HG02798 (cell line): ENCODE measurements at regions not wholly inside any gene's neighbourhood (a gene's known extent, or its start where the extent isn't known, plus 50 kb on each side); places are given as distances from the start of the nearest gene placed in this dataset.

ENCODE experiments used
- ATAC-seq: cut with Tn5 transposase; IDR thresholded peaks from one replicate; pipeline ENCODE4 v1.9.1; 2021; ENCODE audit warnings: mild to moderate bottlenecking; ENCODE audit not compliant: unreplicated experiment, poor library complexity

- ATAC-seq, result no peak
Measured at GRCh38 chr1:223486932-223487886, 94.0 kb downstream of the CCDC185 start.

- ATAC-seq, result no peak
Measured at GRCh38 chr1:223487887-223488259, 94.7 kb downstream of the CCDC185 start.

GRCh38 chr1:223489439-223489838 lies 96.2 kb downstream of the CCDC185 start:
- ATAC-seq, result no peak

GRCh38 chr1:223490256-223490655 lies 97.0 kb downstream of the CCDC185 start:
- ATAC-seq, result no peak
